ENCODE measurements at regions not wholly inside any gene's neighbourhood (a gene's known extent, or its start where the extent isn't known, plus 50 kb on each side); places are given as distances from the start of the nearest gene placed in this dataset.
"Not testable (repeated sequence)": the region's sequence is repeated elsewhere in the genome, so short reads cannot be mapped to it uniquely, and the experiment has no call there.

DNA sequence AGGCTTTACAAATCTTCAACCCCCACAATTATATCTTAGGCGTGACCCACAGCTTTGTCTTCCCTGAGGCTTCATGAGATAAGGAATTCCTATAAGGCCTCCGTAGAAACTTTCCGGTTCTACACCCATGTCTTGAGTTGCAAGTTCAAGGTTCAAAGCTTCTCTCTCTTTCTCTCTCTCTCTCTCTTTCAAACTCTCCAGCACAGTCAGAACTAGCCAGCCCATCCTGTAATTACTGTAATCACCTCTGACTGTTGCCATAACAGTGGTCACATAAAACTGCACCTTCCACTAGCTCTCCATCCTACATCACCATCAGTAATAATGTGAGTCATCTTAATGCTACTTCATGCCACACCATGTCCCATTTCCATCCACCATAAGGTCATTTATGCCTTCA is 90.0 kb upstream of the NFASC start:
- DNase-seq (ENCODE audit: extremely low spot score): no peak
- ChIA-PET POLR2A (no interaction called here), CTCF (interaction anchor here (1.1 to 3.8 kb wide), 2 partner anchors 11 to 17 kb away, joined by 3 to 17 read pairs; no protein-coding TSS in a partner anchor)
- TF ChIP-seq HDGF (IDR thresholded peaks at IDR 0.05; ENCODE audit: borderline replicate concordance): no peak
- no peak for TF ChIP-seq L3MBTL2 (conservative IDR thresholded peaks at IDR 0.05)
- TF ChIP-seq CTBP1 (IDR thresholded peaks at IDR 0.05; ENCODE audit: borderline replicate concordance): no peak
- TF ChIP-seq, protein P1, sequence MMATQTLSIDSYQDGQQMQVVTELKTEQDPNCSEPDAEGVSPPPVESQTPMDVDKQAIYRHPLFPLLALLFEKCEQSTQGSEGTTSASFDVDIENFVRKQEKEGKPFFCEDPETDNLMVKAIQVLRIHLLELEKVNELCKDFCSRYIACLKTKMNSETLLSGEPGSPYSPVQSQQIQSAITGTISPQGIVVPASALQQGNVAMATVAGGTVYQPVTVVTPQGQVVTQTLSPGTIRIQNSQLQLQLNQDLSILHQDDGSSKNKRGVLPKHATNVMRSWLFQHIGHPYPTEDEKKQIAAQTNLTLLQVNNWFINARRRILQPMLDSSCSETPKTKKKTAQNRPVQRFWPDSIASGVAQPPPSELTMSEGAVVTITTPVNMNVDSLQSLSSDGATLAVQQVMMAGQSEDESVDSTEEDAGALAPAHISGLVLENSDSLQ (IDR thresholded peaks at IDR 0.05): no peak
- no peak for TF ChIP-seq SUZ12 (IDR thresholded peaks at IDR 0.05)
- TF ChIP-seq FOXK2 (IDR thresholded peaks at IDR 0.05): no peak
- TF ChIP-seq ELF4 (IDR thresholded peaks at IDR 0.05): no peak
- TF ChIP-seq ZNF384 (IDR thresholded peaks at IDR 0.05): no peak
- no peak for TF ChIP-seq TARDBP (IDR thresholded peaks at IDR 0.05)
- no peak for TF ChIP-seq FOXM1 (IDR thresholded peaks at IDR 0.05; ENCODE audit: borderline replicate concordance)
- no peak for TF ChIP-seq ARNT (IDR thresholded peaks at IDR 0.05)
- TF ChIP-seq FOXA1 (IDR thresholded peaks at IDR 0.05): no peak
- TF ChIP-seq BHLHE40 (IDR thresholded peaks at IDR 0.05; ENCODE audit: borderline replicate concordance): no peak
- no peak for TF ChIP-seq LEF1 (IDR thresholded peaks at IDR 0.05; ENCODE audit: borderline replicate concordance)
- TF ChIP-seq SP1 (IDR thresholded peaks at IDR 0.05): no peak
- no peak for TF ChIP-seq NFRKB (IDR thresholded peaks at IDR 0.05)

DNA sequence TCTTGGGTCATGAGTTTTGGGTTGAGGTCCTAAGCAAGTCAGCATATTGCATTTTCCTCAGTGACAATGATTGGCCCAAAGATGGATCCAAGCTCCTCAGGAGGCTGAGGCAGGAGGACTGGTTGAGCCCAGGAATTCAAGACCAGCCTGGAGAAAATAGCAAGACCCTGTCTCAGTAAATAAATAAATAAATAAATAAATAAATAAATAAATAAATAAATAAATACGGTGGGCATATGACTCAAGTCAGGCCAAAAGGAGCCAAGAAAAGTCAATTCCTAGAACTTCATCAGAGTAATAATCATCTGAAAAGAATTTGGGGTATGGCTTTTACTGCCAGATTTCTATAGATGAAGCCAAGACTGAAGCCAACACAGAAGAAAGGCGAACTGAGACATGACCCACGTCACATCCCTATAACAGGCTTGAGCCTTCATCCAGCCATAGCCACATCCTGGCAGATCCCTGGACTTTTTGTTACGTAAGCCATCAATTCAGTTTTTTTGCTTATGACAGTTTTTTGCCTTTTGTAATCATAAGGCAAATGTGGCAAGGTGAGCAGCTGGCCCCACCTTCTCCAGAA is 88.5 kb upstream of the NFASC start:
- TF ChIP-seq NFRKB (IDR thresholded peaks at IDR 0.05) (no peak), ELF4 (IDR thresholded peaks at IDR 0.05) (no peak), FOXA1 (IDR thresholded peaks at IDR 0.05) (no peak), SP1 (IDR thresholded peaks at IDR 0.05) (no peak), FOXK2 (IDR thresholded peaks at IDR 0.05) (no peak), CTBP1 (IDR thresholded peaks at IDR 0.05; ENCODE audit: borderline replicate concordance) (no peak), HDGF (IDR thresholded peaks at IDR 0.05; ENCODE audit: borderline replicate concordance) (no peak), ARNT (IDR thresholded peaks at IDR 0.05) (no peak), FOXM1 (IDR thresholded peaks at IDR 0.05; ENCODE audit: borderline replicate concordance) (no peak), LEF1 (IDR thresholded peaks at IDR 0.05; ENCODE audit: borderline replicate concordance) (no peak), SUZ12 (IDR thresholded peaks at IDR 0.05) (no peak), BHLHE40 (IDR thresholded peaks at IDR 0.05; ENCODE audit: borderline replicate concordance) (no peak), TARDBP (IDR thresholded peaks at IDR 0.05) (no peak), L3MBTL2 (conservative IDR thresholded peaks at IDR 0.05) (no peak), ZNF384 (IDR thresholded peaks at IDR 0.05) (no peak)
- TF ChIP-seq, protein P1 (IDR thresholded peaks at IDR 0.05): no peak
- no peak for DNase-seq (ENCODE audit: extremely low spot score)
- POLR2A ChIA-PET: no interaction called here
- CTCF ChIA-PET: interaction anchor here (3.8 kb wide), 1 partner anchor 9 kb away, joined by 17 read pairs; no protein-coding TSS in a partner anchor

DNA sequence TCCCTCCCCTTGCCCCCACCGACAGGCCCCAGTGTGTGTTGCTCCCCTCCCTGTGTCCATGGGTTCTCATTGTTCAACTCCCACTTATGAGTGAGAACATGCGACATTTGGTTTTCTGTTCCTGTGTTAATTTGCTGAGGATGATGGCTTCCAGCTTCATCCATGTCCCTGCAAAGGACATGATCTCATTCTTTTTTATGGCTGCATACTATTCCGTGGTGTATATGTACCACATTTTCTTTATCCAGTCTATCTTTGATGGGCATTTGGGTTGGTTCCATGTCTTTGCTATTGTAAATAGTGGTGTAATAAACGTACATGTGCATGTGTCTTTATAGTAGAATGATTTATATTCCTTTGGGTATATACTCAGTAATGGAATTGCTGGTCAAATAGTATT is 85.6 kb upstream of the NFASC start:
- POLR2A ChIA-PET; CTCF ChIA-PET; DNase-seq (ENCODE audit: extremely low spot score): not testable (repeated sequence)

DNA sequence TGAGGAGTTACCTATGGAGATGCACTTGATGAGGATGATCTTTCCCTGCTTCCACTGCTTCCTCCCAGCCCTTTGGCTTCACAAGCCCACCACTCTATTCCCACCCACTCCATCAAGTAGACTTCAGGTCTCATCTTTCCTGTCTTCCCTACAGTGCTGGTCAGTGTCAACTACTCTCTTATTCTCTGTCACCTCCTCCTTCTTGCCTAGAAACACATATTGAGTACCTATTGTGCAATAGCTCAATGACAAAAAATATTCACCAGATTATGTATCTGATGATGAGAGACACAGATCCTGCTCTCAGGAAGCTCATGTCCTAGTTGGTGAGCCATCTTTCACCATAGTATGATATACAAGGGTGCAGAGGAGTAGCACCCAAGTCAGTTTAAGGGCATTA is 82.2 kb upstream of the NFASC start:
- DNase-seq (ENCODE audit: extremely low spot score): no peak
- no peak for TF ChIP-seq HDGF (IDR thresholded peaks at IDR 0.05; ENCODE audit: borderline replicate concordance)
- no peak for TF ChIP-seq FOXK2 (IDR thresholded peaks at IDR 0.05)
- no peak for TF ChIP-seq LEF1 (IDR thresholded peaks at IDR 0.05; ENCODE audit: borderline replicate concordance)
- TF ChIP-seq TARDBP (IDR thresholded peaks at IDR 0.05): no peak
- TF ChIP-seq L3MBTL2 (conservative IDR thresholded peaks at IDR 0.05): no peak
- no peak for TF ChIP-seq CTBP1 (IDR thresholded peaks at IDR 0.05; ENCODE audit: borderline replicate concordance)
- no peak for TF ChIP-seq BHLHE40 (IDR thresholded peaks at IDR 0.05; ENCODE audit: borderline replicate concordance)
- no peak for TF ChIP-seq FOXM1 (IDR thresholded peaks at IDR 0.05; ENCODE audit: borderline replicate concordance)
- TF ChIP-seq FOXA1 (IDR thresholded peaks at IDR 0.05): no peak
- TF ChIP-seq ZNF384 (IDR thresholded peaks at IDR 0.05): no peak
- POLR2A ChIA-PET: no interaction called here
- CTCF ChIA-PET: no interaction called here

DNA sequence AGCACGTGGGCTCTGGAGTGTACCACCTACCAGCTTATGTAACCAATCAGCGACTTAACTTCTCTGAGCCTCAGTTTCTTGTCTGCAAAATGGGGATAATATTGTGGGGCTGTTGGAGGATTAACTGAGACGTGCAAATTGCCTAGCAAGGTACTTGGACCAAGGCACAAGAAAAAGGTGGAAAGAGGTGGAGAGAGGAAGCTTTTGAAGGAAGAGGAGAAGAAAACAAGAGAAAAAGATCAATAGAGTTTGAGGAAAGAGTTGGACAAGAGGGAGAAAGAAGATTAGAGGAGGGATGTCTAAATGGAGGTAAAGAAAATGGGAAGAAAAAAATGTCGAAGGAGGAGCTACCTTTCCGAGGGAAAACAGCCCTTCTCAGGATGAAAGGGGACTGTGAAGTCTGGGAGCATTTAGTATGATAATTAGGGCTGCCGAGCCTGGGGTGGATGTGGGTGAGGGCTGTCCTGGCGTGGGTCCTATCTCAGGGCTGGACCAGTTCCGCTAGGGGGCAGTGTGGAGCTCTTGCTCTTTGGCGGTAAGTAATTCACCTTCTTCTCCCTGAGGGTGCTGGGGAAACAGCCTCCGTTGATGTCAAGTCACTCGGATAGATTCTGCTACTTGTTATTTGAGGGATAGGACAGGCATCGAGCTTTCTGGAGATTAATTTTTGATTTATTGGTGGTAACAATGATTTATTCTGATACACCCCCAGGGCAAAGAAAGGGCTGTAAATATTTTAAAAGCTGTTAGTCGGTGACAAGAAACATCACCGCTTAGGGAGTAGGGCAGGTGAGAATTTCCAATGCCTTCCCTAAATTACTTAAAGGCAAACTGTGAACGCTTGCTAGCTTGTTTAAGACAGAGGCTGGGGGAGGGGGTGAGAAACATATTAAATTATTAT is 79.0 kb upstream of the NFASC start:
- CTCF ChIA-PET: interaction anchor here (0.6 to 1.8 kb wide), 13 partner anchors 9 to 246 kb away, joined by 3 to 23 read pairs (median 5); no protein-coding TSS in a partner anchor
- TF ChIP-seq L3MBTL2 (conservative IDR thresholded peaks at IDR 0.05) (0 out of 2 replicates have a peak, but pooled peaks have one; percentile 24), FOXM1 (IDR thresholded peaks at IDR 0.05; ENCODE audit: borderline replicate concordance) (no peak), FOXA1 (IDR thresholded peaks at IDR 0.05) (no peak), BHLHE40 (IDR thresholded peaks at IDR 0.05; ENCODE audit: borderline replicate concordance) (no peak), LEF1 (IDR thresholded peaks at IDR 0.05; ENCODE audit: borderline replicate concordance) (no peak), HDGF (IDR thresholded peaks at IDR 0.05; ENCODE audit: borderline replicate concordance) (no peak)
- peak; percentile 93 for DNase-seq (ENCODE audit: extremely low spot score)
- POLR2A ChIA-PET: interaction anchor here (1.1 kb wide), 1 partner anchor 15 kb away, joined by 3 read pairs; no protein-coding TSS in a partner anchor

DNA sequence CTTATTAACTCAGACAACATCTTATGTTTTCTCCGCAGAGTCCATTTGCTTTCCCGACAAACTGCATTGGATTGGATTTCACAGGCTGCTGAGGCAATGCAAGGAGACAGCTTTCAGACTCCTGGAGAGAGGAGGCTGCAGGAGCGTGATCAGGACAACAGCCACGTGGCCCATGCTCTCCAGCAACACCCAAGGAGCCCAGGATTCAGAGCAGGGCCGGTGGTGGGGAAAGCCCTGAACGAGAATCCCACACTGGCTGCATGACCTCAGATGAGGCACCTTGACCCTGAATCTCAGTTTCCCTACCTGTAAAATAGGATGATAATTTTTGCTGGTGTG is 78.3 kb upstream of the NFASC start:
- DNase-seq (ENCODE audit: extremely low spot score): no peak
- ChIA-PET POLR2A (interaction anchor here (1.1 kb wide), 1 partner anchor 15 kb away, joined by 3 read pairs; no protein-coding TSS in a partner anchor), CTCF (interaction anchor here (0.9 to 1.8 kb wide), 11 partner anchors 10 to 246 kb away, joined by 3 to 23 read pairs (median 8); no protein-coding TSS in a partner anchor)
- TF ChIP-seq, protein P1 (IDR thresholded peaks at IDR 0.05): no peak
- TF ChIP-seq LEF1 (IDR thresholded peaks at IDR 0.05; ENCODE audit: borderline replicate concordance) (no peak), SP1 (IDR thresholded peaks at IDR 0.05) (no peak)

Measured in HEK293T (cell line).